Pancreas (tissue), 10 donors: ENCODE measurements at regions not wholly inside any gene's neighbourhood (a gene's known extent, or its start where the extent isn't known, plus 50 kb on each side); places are given as distances from the start of the nearest gene placed in this dataset.
"Not testable (repeated sequence)": the region's sequence is repeated elsewhere in the genome, so short reads cannot be mapped to it uniquely, and the experiment has no call there.

ENCODE experiments used
- ATAC-seq, 4 donors: fragments of 200-7000 bp; cut with Tn5 transposase; one replicate each; pipeline versions ENCODE4 v1.8.0 to v1.9.1; 2020; ENCODE audit warnings: mild to moderate bottlenecking in 4 of 4, moderate library complexity in 4 of 4
- DNase-seq, 6 donors: peaks; one replicate each; pipeline ENCODE4 v3.0.0-alpha.2; 2020
- FAIRE-seq: peaks from 2 replicates; lab custom pipeline; 2012; peaks lifted over from hg19 to GRCh38; lab: Jason Lieb, UNC
- H3K27ac ChIP-seq, 4 donors: fragments of 200-600 bp; sonication (generic); 1 replicate in 3 of 4; 2 replicates in 1 of 4; pipeline versions ENCODE4 v1.5.0 to v1.8.0; 2020
- H3K27me3 ChIP-seq, 4 donors: fragments of 200-600 bp; one replicate each; pipeline ENCODE4 v1.8.0; 2021
- H3K36me3 ChIP-seq, 3 donors: fragments of 200-600 bp; sonication (generic) in 1 of 3; one replicate each; pipeline versions ENCODE4 v1.5.0 to v1.8.0; 2020 to 2021
- H3K4me1 ChIP-seq, 3 donors: fragments of 200-600 bp; one replicate each; pipeline ENCODE4 v1.8.0; 2021
- H3K4me3 ChIP-seq, 4 donors: fragments of 200-600 bp; sonication (generic) in 2 of 4; one replicate each; pipeline versions ENCODE4 v1.5.0 to v1.8.0; 2020 to 2021
- H3K9me3 ChIP-seq, 4 donors: fragments of 200-600 bp; one replicate each; pipeline ENCODE4 v1.8.0; 2021
- WGBS, 2 donors: extraction: QIAGEN DNeasy Blood & Tissue Kit; methylation state at CpG; one replicate each; pipeline ENCODE4 v1.1.7; 2013; 5-methylcytosine and 5-hydroxymethylcytosine counted together
- intact Hi-C, 3 donors: fragments of 100-400 bp; cut with DNase I; formaldehyde crosslinking; loops; one replicate each; pipeline versions ENCODE4 v1.11.1 to v1.14.2; 2022
- TF ChIP-seq, protein P1 (sequence below), 4 donors: fragments of 200-600 bp; sonication (generic) in 3 of 4; IDR thresholded peaks; one replicate each; pipeline versions ENCODE4 v1.5.0 to v1.8.0; 2021; ENCODE audit warnings: antibody characterized with exemption in 4 of 4
- donor health status: healthy with polysubstance abuse.
- donor health status: DM: no; HTN: no; CAD: no; lungs with moderate emphysema.
- donor health status: DM: no; HTN: no; CAD: no.
- donor health status: control.
- donor health status: control.
- donor health status: Bipolar disorder and iron deficiency.
- donor health status: DM: yes; HTN: yes; CAD: no.
- donor health status: DM: no; HTN: no; CAD: no.
- donor health status: DM: no; HTN: no; CAD: no.
- donor health status: DM: yes; HTN: yes; CAD: no.

DNA sequence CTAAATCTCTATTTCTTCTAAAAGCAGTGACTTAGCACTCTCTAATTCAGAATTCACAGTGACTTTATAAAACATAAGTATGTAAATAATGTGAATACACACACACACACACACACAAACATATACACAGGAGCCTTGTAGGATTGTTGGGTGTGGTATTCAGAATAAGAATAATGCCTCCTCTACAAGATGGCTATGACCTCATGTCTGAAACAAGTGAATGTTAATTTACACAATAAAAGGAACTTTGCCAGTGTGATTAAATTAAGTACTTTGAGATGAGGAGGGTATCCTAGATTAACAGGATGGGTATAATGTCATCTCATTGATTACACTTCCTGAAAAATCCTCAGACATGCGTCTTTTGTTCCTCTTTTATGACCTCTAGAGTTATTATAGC, 234.6 kb downstream of the SLITRK6 start:
- intact Hi-C loops: no loop called here
- no peaks in the 10 kb centered on the region for H3K9me3 ChIP-seq
- H3K27me3 ChIP-seq: no peaks in the 10 kb centered on the region
- H3K4me3 ChIP-seq: no peak overlapping the region
- H3K4me1 ChIP-seq: no peaks in the 10 kb centered on the region
- H3K27ac ChIP-seq: no peak overlapping the region
- DNase-seq (no peak), ATAC-seq (no peak), FAIRE-seq (no peak)
- no peaks in the 10 kb centered on the region for H3K36me3 ChIP-seq
- TF ChIP-seq, protein P1, sequence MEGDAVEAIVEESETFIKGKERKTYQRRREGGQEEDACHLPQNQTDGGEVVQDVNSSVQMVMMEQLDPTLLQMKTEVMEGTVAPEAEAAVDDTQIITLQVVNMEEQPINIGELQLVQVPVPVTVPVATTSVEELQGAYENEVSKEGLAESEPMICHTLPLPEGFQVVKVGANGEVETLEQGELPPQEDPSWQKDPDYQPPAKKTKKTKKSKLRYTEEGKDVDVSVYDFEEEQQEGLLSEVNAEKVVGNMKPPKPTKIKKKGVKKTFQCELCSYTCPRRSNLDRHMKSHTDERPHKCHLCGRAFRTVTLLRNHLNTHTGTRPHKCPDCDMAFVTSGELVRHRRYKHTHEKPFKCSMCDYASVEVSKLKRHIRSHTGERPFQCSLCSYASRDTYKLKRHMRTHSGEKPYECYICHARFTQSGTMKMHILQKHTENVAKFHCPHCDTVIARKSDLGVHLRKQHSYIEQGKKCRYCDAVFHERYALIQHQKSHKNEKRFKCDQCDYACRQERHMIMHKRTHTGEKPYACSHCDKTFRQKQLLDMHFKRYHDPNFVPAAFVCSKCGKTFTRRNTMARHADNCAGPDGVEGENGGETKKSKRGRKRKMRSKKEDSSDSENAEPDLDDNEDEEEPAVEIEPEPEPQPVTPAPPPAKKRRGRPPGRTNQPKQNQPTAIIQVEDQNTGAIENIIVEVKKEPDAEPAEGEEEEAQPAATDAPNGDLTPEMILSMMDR (IDR thresholded peaks at IDR 0.05): no peak
- WGBS, 2 donors: 43 to 55% methylated on average over 1 of the region's 1 CpG

DNA sequence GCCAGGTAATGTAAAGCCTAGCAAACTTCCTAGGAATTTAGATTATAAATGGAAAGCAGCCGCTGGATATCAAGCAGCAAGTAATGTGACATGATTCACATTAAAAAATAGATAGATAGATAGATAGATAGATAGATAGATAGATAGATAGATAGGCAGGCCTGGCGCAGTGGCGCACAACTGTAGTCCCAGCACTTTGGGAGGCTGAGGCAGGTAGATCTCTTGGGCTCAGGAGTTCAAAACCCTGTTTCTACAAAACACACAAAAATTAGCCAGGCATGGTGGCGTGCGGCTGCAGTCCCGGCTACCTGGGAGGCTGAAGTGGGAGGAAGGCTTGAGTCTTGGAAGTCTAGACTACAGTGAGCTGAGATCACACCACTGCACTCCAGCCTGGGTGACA, 236.9 kb downstream of the SLITRK6 start:
- Histone ChIP-seq H3K27ac (no peak overlapping the region), H3K27me3 (no peaks in the 10 kb centered on the region), H3K36me3 (no peaks in the 10 kb centered on the region), H3K4me3 (no peak overlapping the region), H3K4me1 (no peaks in the 10 kb centered on the region), H3K9me3 (no peaks in the 10 kb centered on the region)
- intact Hi-C loops: no loop called here
- no peak for FAIRE-seq
- TF ChIP-seq, protein P1 (IDR thresholded peaks at IDR 0.05): no peak
- no peak for DNase-seq
- WGBS, 2 donors: 85 to 94% methylated on average over 6 of the region's 6 CpGs
- ATAC-seq: no peak

DNA sequence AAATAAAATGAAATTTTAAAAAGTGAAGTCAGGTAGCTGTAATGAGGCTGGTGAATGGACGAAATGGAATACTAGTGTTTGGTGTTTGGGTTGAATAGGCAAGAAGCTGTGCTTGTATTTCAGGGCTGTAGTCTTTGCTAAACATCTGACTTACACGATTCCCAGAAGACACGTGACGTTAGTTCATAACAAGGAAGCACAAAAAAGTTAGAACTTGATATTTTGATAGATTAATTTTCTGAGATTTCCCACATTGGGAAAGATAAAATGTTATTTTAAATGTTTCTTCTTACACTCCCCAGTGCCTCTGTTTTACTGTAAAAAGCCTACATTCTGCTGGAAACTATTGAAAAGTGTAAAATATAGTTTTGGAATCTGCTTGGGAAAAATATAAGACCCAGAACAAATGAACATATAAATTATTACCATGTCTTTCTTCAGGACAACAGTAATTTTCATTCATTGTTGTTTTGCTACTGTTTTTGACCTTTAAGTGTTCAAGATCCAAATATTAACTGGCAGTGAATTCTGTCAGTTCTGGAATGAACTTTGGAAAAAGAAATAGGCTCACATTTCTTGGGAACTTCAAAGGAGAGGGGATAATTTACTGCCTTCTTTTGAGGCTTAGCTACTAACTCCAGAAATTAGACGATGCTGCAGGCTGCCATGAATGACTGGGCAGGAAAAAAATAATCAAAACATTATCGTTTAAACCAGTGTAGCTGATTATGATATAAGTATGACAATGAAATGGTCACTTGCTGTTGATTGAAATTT, 241.3 kb downstream of the SLITRK6 start:
- no peak for ATAC-seq
- no peaks in the 10 kb centered on the region for H3K9me3 ChIP-seq
- H3K36me3 ChIP-seq: no peaks in the 10 kb centered on the region
- no peak overlapping the region for H3K27ac ChIP-seq
- no peaks in the 10 kb centered on the region for H3K27me3 ChIP-seq
- WGBS, 2 donors: 50 to 65% methylated on average over 6 of the region's 6 CpGs
- intact Hi-C loops: no loop called here
- no peak for DNase-seq
- TF ChIP-seq, protein P1 (IDR thresholded peaks at IDR 0.05): no peak
- H3K4me1 ChIP-seq: no peaks in the 10 kb centered on the region
- H3K4me3 ChIP-seq: no peak overlapping the region
- FAIRE-seq: no peak

DNA sequence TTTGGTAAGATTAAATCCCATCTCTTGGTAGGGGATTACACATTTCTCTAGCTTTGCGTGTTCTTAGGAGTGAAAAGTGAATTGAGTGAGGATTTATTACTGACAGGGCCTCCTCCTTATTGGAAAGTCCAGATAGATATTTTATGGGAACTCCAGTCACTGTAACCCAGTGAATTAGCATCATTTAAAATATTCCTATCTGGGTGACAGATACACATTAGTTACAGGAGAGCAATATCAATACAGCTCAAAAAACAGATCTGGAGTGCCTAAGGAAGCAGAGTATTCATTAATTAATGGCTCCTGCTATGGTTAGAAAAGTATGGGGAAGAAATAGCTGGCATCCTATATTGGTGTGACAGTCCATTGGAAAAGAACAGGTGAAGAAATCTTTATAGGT, 248.2 kb downstream of the SLITRK6 start:
- TF ChIP-seq, protein P1 (IDR thresholded peaks at IDR 0.05): no peak
- DNase-seq: no peak
- H3K4me3 ChIP-seq: no peak overlapping the region
- intact Hi-C loops: no loop called here
- no peaks in the 10 kb centered on the region for H3K9me3 ChIP-seq
- no peak for FAIRE-seq
- no peaks in the 10 kb centered on the region for H3K36me3 ChIP-seq
- no peak overlapping the region for H3K27ac ChIP-seq
- no peak for ATAC-seq
- 63 to 89% methylated on average over 1 of the region's 1 CpG for WGBS, 2 donors
- H3K4me1 ChIP-seq: no peaks in the 10 kb centered on the region
- no peaks in the 10 kb centered on the region for H3K27me3 ChIP-seq

DNA sequence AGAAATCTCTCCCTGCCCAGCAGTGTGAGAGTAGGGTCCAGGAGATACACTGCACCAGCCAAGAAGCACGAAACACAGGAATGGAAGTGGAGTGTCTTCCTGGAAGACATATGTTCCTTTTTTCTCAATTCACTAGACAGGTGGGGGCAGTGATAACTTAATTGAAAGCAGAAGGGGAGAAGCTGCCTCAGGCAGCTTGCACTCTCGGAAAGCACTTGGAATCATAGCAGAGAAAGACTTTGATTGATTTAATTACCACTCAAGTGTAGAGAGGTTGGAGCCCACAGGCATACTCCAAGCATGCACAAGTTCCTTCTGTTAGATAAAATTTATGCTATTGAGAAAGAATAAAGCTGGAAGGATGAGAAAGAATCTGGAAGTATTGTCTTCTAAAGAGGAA, 249.4 kb downstream of the SLITRK6 start:
- no peaks in the 10 kb centered on the region for H3K27me3 ChIP-seq
- H3K36me3 ChIP-seq: no peaks in the 10 kb centered on the region
- no peaks in the 10 kb centered on the region for H3K4me1 ChIP-seq
- 59 to 60% methylated on average over 2 of the region's 2 CpGs for WGBS, 2 donors
- no peak for DNase-seq
- no peak for ATAC-seq
- no peaks in the 10 kb centered on the region for H3K9me3 ChIP-seq
- TF ChIP-seq, protein P1 (IDR thresholded peaks at IDR 0.05): no peak
- intact Hi-C loops: no loop called here
- no peak overlapping the region for H3K27ac ChIP-seq
- no peak overlapping the region for H3K4me3 ChIP-seq
- FAIRE-seq: no peak

DNA sequence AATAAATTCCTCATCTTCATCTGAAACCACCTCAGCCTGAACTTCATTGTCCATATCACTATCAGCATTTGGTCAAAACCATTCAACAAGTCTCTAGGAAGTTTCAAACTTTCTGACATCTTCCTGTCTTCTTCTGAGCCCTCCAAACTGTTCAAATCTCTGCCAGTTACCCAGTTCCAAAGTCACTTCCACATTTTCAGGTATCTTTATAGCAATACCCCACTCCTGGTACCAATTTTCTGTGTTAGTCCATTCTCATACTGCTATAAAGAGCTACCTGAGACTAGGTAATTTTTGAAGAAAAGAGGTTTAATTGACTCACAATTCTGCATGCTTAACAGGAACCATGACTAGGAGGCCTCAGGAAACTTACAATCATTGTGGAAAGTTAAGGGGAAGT, 250.4 kb downstream of the SLITRK6 start:
- H3K4me3 ChIP-seq, H3K9me3 ChIP-seq, DNase-seq, H3K4me1 ChIP-seq, ATAC-seq, H3K27me3 ChIP-seq, intact Hi-C loops, FAIRE-seq, H3K27ac ChIP-seq, H3K36me3 ChIP-seq: not testable (repeated sequence)
